ENCODE measurements at regions not wholly inside any gene's neighbourhood (a gene's known extent, or its start where the extent isn't known, plus 50 kb on each side); places are given as distances from the start of the nearest gene placed in this dataset.

GRCh38 chr18:6486313-6486712 is 71.6 kb upstream of the L3MBTL4 start (continued):
- TF ChIP-seq, protein P1, sequence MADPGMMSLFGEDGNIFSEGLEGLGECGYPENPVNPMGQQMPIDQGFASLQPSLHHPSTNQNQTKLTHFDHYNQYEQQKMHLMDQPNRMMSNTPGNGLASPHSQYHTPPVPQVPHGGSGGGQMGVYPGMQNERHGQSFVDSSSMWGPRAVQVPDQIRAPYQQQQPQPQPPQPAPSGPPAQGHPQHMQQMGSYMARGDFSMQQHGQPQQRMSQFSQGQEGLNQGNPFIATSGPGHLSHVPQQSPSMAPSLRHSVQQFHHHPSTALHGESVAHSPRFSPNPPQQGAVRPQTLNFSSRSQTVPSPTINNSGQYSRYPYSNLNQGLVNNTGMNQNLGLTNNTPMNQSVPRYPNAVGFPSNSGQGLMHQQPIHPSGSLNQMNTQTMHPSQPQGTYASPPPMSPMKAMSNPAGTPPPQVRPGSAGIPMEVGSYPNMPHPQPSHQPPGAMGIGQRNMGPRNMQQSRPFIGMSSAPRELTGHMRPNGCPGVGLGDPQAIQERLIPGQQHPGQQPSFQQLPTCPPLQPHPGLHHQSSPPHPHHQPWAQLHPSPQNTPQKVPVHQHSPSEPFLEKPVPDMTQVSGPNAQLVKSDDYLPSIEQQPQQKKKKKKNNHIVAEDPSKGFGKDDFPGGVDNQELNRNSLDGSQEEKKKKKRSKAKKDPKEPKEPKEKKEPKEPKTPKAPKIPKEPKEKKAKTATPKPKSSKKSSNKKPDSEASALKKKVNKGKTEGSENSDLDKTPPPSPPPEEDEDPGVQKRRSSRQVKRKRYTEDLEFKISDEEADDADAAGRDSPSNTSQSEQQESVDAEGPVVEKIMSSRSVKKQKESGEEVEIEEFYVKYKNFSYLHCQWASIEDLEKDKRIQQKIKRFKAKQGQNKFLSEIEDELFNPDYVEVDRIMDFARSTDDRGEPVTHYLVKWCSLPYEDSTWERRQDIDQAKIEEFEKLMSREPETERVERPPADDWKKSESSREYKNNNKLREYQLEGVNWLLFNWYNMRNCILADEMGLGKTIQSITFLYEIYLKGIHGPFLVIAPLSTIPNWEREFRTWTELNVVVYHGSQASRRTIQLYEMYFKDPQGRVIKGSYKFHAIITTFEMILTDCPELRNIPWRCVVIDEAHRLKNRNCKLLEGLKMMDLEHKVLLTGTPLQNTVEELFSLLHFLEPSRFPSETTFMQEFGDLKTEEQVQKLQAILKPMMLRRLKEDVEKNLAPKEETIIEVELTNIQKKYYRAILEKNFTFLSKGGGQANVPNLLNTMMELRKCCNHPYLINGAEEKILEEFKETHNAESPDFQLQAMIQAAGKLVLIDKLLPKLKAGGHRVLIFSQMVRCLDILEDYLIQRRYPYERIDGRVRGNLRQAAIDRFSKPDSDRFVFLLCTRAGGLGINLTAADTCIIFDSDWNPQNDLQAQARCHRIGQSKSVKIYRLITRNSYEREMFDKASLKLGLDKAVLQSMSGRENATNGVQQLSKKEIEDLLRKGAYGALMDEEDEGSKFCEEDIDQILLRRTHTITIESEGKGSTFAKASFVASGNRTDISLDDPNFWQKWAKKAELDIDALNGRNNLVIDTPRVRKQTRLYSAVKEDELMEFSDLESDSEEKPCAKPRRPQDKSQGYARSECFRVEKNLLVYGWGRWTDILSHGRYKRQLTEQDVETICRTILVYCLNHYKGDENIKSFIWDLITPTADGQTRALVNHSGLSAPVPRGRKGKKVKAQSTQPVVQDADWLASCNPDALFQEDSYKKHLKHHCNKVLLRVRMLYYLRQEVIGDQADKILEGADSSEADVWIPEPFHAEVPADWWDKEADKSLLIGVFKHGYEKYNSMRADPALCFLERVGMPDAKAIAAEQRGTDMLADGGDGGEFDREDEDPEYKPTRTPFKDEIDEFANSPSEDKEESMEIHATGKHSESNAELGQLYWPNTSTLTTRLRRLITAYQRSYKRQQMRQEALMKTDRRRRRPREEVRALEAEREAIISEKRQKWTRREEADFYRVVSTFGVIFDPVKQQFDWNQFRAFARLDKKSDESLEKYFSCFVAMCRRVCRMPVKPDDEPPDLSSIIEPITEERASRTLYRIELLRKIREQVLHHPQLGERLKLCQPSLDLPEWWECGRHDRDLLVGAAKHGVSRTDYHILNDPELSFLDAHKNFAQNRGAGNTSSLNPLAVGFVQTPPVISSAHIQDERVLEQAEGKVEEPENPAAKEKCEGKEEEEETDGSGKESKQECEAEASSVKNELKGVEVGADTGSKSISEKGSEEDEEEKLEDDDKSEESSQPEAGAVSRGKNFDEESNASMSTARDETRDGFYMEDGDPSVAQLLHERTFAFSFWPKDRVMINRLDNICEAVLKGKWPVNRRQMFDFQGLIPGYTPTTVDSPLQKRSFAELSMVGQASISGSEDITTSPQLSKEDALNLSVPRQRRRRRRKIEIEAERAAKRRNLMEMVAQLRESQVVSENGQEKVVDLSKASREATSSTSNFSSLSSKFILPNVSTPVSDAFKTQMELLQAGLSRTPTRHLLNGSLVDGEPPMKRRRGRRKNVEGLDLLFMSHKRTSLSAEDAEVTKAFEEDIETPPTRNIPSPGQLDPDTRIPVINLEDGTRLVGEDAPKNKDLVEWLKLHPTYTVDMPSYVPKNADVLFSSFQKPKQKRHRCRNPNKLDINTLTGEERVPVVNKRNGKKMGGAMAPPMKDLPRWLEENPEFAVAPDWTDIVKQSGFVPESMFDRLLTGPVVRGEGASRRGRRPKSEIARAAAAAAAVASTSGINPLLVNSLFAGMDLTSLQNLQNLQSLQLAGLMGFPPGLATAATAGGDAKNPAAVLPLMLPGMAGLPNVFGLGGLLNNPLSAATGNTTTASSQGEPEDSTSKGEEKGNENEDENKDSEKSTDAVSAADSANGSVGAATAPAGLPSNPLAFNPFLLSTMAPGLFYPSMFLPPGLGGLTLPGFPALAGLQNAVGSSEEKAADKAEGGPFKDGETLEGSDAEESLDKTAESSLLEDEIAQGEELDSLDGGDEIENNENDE (IDR thresholded peaks at IDR 0.05; ENCODE audit: insufficient replicate concordance, low read length) = no peak
- TF ChIP-seq NANOG (IDR thresholded peaks at IDR 0.05; ENCODE audit: insufficient read depth, low read depth, low read length, poor library complexity, severe bottlenecking) = no peak
- no peak for TF ChIP-seq SP1 (IDR thresholded peaks at IDR 0.05; ENCODE audit: low read depth, low read length)
- no peak for TF ChIP-seq RNF2 (IDR thresholded peaks at IDR 0.05; ENCODE audit: borderline replicate concordance, low read depth, low read length, missing control alignments, poor library complexity, severe bottlenecking)
- TF ChIP-seq POLR2A (IDR thresholded peaks at IDR 0.05; ENCODE audit: control extremely low read depth in 1 of 2, low read depth in 2 of 2, low read length in 2 of 2) = no peak
